HCT116 (cell line): ENCODE measurements at regions not wholly inside any gene's neighbourhood (a gene's known extent, or its start where the extent isn't known, plus 50 kb on each side); places are given as distances from the start of the nearest gene placed in this dataset.

Experiments used
- ATAC-seq: fragments of 200-7000 bp; cut with Tn5 transposase; 2 replicates; pipeline ENCODE4 v1.9.1; 2020; ENCODE audit warnings: mild to moderate bottlenecking, moderate library complexity
- BruUV-seq: library from RNA; stranded (reverse); fragments of 400-500 nt; replicated peaks from 2 replicates; lab custom pipeline; 2021; lab: Mats Ljungman, UMichigan
- CTCF ChIA-PET: fragments of 300-600 bp; sonication (Branson Sonifier 250); formaldehyde crosslinking; loops from one replicate; lab custom pipeline; 2021; ENCODE audit warnings: antibody characterized with exemption; lab: Charles Lee
- POLR2A ChIA-PET: fragments of 300-600, 350-600 bp; sonication (Branson Sonifier 250); formaldehyde crosslinking; loops from one replicate; lab custom pipeline; 2021; ENCODE audit warnings: antibody characterized with exemption; lab: Charles Lee
- RAD21 ChIA-PET, 2 experiments: fragments of 300-600 bp; sonication (Branson Sonifier 250); formaldehyde crosslinking; loops; one replicate each; lab custom pipeline; 2023; ENCODE audit warnings: low total read pairs in 2 of 2; ENCODE audit not compliant: uncharacterized antibody in 2 of 2, unreplicated experiment in 2 of 2, low non-redundant PET in 1 of 2; lab: Charles Lee
- DNase-seq: peaks from one replicate; pipeline ENCODE4 v3.0.0-alpha.2; 2010; ENCODE audit warnings: low read depth, low spot score
- H2AFZ ChIP-seq: fragments of 200-600 bp; shearing (Covaris generic), sonication (generic); 2 replicates; pipeline ENCODE4 v1.6.1; 2017; ENCODE audit warnings: low read depth, mixed run types, mixed read lengths, antibody characterized with exemption, low read length; ENCODE audit not compliant: poor library complexity, severe bottlenecking
- H3K27ac ChIP-seq: 2 replicates; pipeline ENCODE4 v1.5.1; 2012; ENCODE audit warnings: low read depth, low read length
- H3K27me3 ChIP-seq: fragments of 200-600 bp; sonication (generic); 2 replicates; pipeline ENCODE4 v1.6.1; 2016; ENCODE audit warnings: mixed run types, low read length, mixed read lengths; ENCODE audit not compliant: insufficient read depth
- H3K36me3 ChIP-seq, 2 experiments: fragments of 200-500 bp in 1 of 2; fragments of 200-600 bp in 1 of 2; sonication (Bioruptor generic) in 1 of 2; sonication (generic) in 1 of 2; 2 replicates each; pipeline versions ENCODE4 v1.5.1 to v1.6.1; 2014 to 2016; ENCODE audit warnings: low read length in 2 of 2, inconsistent platforms in 1 of 2, mixed read lengths in 1 of 2, mixed run types in 1 of 2; ENCODE audit not compliant: insufficient read depth in 2 of 2, control insufficient read depth in 1 of 2
- H3K4me1 ChIP-seq, 2 experiments: fragments of 200-600 bp in 1 of 2; sonication (generic) in 1 of 2; 2 replicates each; pipeline versions ENCODE4 v1.5.1 to v1.6.1; 2012 to 2017; ENCODE audit warnings: low read length in 2 of 2, inconsistent platforms in 1 of 2, mild to moderate bottlenecking in 1 of 2, mixed read lengths in 1 of 2, mixed run types in 1 of 2, moderate library complexity in 1 of 2; ENCODE audit not compliant: insufficient read depth in 2 of 2, control insufficient read depth in 1 of 2
- H3K4me2 ChIP-seq: fragments of 200-600 bp; sonication (generic); 2 replicates; pipeline ENCODE4 v1.6.1; 2017; ENCODE audit warnings: mixed run types, low read length, mixed read lengths
- H3K4me3 ChIP-seq, 2 experiments: fragments of 200-600 bp in 1 of 2; sonication (generic) in 1 of 2; replicated peaks in 1 of 2; 2 replicates each; pipeline ENCODE4 v1.5.1; 2011 to 2016; ENCODE audit warnings: low read length in 2 of 2, control low read depth in 1 of 2, low read depth in 1 of 2, mild to moderate bottlenecking in 1 of 2, mixed read lengths in 1 of 2, mixed run types in 1 of 2
- H3K79me2 ChIP-seq: fragments of 200-600 bp; sonication (generic); 2 replicates; pipeline ENCODE4 v1.6.1; 2017; ENCODE audit warnings: mild to moderate bottlenecking, mixed run types, low read length, moderate library complexity, mixed read lengths; ENCODE audit not compliant: insufficient read depth
- H3K9ac ChIP-seq: fragments of 200-600 bp; sonication (generic); 2 replicates; pipeline ENCODE4 v1.6.1; 2016; ENCODE audit warnings: low read length, mixed read lengths
- H3K9me2 ChIP-seq: fragments of 200-600 bp; sonication (generic), shearing (Covaris generic); 2 replicates; pipeline ENCODE4 v1.6.1; 2017; ENCODE audit warnings: mixed run types, mild to moderate bottlenecking, moderate library complexity; ENCODE audit not compliant: insufficient read depth
- H3K9me3 ChIP-seq, 2 experiments: fragments of 200-500 bp in 1 of 2; fragments of 200-600 bp in 1 of 2; sonication (Bioruptor generic) in 1 of 2; sonication (generic) in 1 of 2; 2 replicates each; pipeline ENCODE4 v1.6.1; 2014 to 2017; ENCODE audit warnings: low read length in 2 of 2, mixed read lengths in 2 of 2, inconsistent platforms in 1 of 2, low read depth in 1 of 2, mild to moderate bottlenecking in 1 of 2, mixed run types in 1 of 2, moderate library complexity in 1 of 2; ENCODE audit not compliant: control insufficient read depth in 1 of 2, insufficient read depth in 1 of 2
- H4K20me1 ChIP-seq: fragments of 200-600 bp; sonication (generic), shearing (Covaris generic); 2 replicates; pipeline ENCODE4 v1.6.1; 2017; ENCODE audit warnings: mixed run types, mild to moderate bottlenecking, moderate library complexity; ENCODE audit not compliant: insufficient read depth
- ELF1 ChIP-seq: IDR thresholded peaks from 2 replicates; pipeline ENCODE4 v1.6.1; 2012; ENCODE audit warnings: low read depth, borderline replicate concordance
- EZH2 ChIP-seq: fragments of 200-600 bp; sonication (generic); IDR thresholded peaks from 2 replicates; pipeline ENCODE4 v1.6.1; 2017; ENCODE audit warnings: antibody characterized with exemption, mixed run types
- FOSL1 ChIP-seq: IDR thresholded peaks from 2 replicates; pipeline ENCODE4 v1.6.1; 2012; ENCODE audit warnings: low read depth
- RAD21 ChIP-seq: IDR thresholded peaks from 2 replicates; pipeline ENCODE4 v1.6.1; 2012; ENCODE audit warnings: low read depth, mild to moderate bottlenecking
- SIN3A ChIP-seq: IDR thresholded peaks from 2 replicates; pipeline ENCODE4 v1.6.1; 2012; ENCODE audit warnings: low read depth
- YY1 ChIP-seq: IDR thresholded peaks from 2 replicates; pipeline ENCODE4 v1.6.1; 2011; ENCODE audit warnings: low read length, low read depth, moderate library complexity, mild to moderate bottlenecking; ENCODE audit not compliant: insufficient replicate concordance; ENCODE audit errors: extremely low read depth
- intact Hi-C: fragments of 100-400 bp; cut with micrococcal nuclease; formaldehyde crosslinking; loops from 2 replicates; pipeline ENCODE4 v1.10.0; 2022
- TF ChIP-seq, protein P1 (sequence below), 3 experiments: fragments of 200-600 bp in 1 of 3; sonication (generic) in 1 of 3; IDR thresholded peaks in 2 of 3; conservative IDR thresholded peaks in 1 of 3; 2 replicates each; pipeline ENCODE4 v1.5.1; 2012 to 2017; ENCODE audit warnings: low read depth in 2 of 3, low read length in 2 of 3, antibody characterized with exemption in 1 of 3, borderline replicate concordance in 1 of 3, control low read depth in 1 of 3, mild to moderate bottlenecking in 1 of 3, mixed read lengths in 1 of 3, mixed run types in 1 of 3, moderate library complexity in 1 of 3; ENCODE audit not compliant: insufficient read depth in 1 of 3
- TF ChIP-seq, protein P2 (sequence below): IDR thresholded peaks from 2 replicates; pipeline ENCODE4 v1.6.1; 2012; ENCODE audit warnings: low read depth

DNA sequence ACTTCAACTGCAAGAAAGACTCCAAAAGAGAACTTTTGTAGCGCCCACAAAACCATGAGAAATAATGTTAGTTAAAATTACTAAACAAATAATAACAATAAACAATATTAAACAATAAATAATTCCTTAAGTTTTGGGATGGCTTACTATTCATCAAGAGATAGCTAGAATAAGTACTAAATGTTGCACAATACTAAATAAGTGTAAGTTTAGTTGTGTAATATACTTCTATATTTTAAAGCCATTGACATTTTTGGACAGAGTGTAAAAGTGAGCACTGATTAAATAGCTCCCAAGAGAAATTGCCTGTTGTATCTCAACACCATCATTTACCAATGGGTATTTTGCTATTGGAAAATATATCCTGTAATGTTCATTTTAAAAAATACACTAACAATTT, 166.7 kb downstream of the ALG10 start (continued):
- TF ChIP-seq, protein P1, sequence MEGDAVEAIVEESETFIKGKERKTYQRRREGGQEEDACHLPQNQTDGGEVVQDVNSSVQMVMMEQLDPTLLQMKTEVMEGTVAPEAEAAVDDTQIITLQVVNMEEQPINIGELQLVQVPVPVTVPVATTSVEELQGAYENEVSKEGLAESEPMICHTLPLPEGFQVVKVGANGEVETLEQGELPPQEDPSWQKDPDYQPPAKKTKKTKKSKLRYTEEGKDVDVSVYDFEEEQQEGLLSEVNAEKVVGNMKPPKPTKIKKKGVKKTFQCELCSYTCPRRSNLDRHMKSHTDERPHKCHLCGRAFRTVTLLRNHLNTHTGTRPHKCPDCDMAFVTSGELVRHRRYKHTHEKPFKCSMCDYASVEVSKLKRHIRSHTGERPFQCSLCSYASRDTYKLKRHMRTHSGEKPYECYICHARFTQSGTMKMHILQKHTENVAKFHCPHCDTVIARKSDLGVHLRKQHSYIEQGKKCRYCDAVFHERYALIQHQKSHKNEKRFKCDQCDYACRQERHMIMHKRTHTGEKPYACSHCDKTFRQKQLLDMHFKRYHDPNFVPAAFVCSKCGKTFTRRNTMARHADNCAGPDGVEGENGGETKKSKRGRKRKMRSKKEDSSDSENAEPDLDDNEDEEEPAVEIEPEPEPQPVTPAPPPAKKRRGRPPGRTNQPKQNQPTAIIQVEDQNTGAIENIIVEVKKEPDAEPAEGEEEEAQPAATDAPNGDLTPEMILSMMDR (IDR thresholded peaks at IDR 0.05 in 2 of 3, conservative IDR thresholded peaks at IDR 0.05 in 1 of 3; ENCODE audit: borderline replicate concordance in 1 of 3, insufficient read depth in 1 of 3, low read depth in 2 of 3, low read length in 2 of 3), result no peak
- no peak for TF ChIP-seq SIN3A

DNA sequence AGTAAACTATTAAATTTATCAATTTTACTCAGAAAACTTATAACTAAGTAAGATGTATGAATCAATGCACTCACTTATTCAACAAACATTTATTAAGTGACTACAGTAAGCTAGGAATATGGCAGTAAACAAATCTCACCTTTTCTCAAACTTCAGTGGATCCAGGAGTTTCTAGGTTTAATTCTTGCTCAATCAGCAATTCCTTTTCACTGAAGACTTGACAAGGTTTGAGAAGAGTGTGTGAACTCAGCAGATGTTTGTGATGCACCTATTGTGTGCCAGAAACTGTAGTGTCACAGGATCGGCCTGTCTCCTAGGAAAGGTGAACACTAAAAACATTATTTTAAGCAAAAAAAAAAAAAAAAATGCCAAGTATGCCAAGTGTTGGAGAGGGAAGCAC, 167.8 kb downstream of the ALG10 start:
- H3K27ac ChIP-seq, result no peak overlapping the region
- H3K9me2 ChIP-seq, result no peaks in the 10 kb centered on the region
- POLR2A ChIA-PET, result no interaction called here
- BruUV-seq, result no TSS peak
- H3K36me3 ChIP-seq, result no peaks in the 10 kb centered on the region
- ATAC-seq, result no peak
- H4K20me1 ChIP-seq, result no peaks in the 10 kb centered on the region
- DNase-seq, result no peak
- intact Hi-C loops, result no loop called here
- no peaks in the 10 kb centered on the region for H3K9me3 ChIP-seq
- H3K27me3 ChIP-seq, result 0 out of 2 replicates have a peak, but pooled peaks cover 4% of the 10 kb centered on the region
- TF ChIP-seq RAD21 (no peak), YY1 (no peak), EZH2 (no peak), FOSL1 (no peak), ELF1 (no peak)
- TF ChIP-seq, protein P2, sequence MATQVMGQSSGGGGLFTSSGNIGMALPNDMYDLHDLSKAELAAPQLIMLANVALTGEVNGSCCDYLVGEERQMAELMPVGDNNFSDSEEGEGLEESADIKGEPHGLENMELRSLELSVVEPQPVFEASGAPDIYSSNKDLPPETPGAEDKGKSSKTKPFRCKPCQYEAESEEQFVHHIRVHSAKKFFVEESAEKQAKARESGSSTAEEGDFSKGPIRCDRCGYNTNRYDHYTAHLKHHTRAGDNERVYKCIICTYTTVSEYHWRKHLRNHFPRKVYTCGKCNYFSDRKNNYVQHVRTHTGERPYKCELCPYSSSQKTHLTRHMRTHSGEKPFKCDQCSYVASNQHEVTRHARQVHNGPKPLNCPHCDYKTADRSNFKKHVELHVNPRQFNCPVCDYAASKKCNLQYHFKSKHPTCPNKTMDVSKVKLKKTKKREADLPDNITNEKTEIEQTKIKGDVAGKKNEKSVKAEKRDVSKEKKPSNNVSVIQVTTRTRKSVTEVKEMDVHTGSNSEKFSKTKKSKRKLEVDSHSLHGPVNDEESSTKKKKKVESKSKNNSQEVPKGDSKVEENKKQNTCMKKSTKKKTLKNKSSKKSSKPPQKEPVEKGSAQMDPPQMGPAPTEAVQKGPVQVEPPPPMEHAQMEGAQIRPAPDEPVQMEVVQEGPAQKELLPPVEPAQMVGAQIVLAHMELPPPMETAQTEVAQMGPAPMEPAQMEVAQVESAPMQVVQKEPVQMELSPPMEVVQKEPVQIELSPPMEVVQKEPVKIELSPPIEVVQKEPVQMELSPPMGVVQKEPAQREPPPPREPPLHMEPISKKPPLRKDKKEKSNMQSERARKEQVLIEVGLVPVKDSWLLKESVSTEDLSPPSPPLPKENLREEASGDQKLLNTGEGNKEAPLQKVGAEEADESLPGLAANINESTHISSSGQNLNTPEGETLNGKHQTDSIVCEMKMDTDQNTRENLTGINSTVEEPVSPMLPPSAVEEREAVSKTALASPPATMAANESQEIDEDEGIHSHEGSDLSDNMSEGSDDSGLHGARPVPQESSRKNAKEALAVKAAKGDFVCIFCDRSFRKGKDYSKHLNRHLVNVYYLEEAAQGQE, result no peak
- TF ChIP-seq, all 23 proteins: peak for 0
- H2AFZ ChIP-seq, result no peak overlapping the region
- no peaks in the 10 kb centered on the region for H3K4me1 ChIP-seq
- no peaks in the 10 kb centered on the region for H3K79me2 ChIP-seq
- no peak overlapping the region for H3K4me3 ChIP-seq
- RAD21 ChIA-PET, result no interaction called here
- no peak overlapping the region for H3K9ac ChIP-seq
- CTCF ChIA-PET, result no interaction called here
- no peak overlapping the region for H3K4me2 ChIP-seq
